GM12875 (cell line): ENCODE measurements at regions not wholly inside any gene's neighbourhood (a gene's known extent, or its start where the extent isn't known, plus 50 kb on each side); places are given as distances from the start of the nearest gene placed in this dataset.
"Not testable (repeated sequence)": the region's sequence is repeated elsewhere in the genome, so short reads cannot be mapped to it uniquely, and the experiment has no call there.

Experiments
- H3K4me3 ChIP-seq: one replicate; pipeline ENCODE4 v1.5.1; 2011; ENCODE audit warnings: low read depth, low read length, control low read depth
- CTCF ChIP-seq: IDR thresholded peaks from 2 replicates; pipeline ENCODE4 v1.5.1; 2011; ENCODE audit warnings: low read depth, mild to moderate bottlenecking, control low read depth, inconsistent platforms, low read length, moderate library complexity, borderline replicate concordance; ENCODE audit not compliant: insufficient read depth

- no peak for TF ChIP-seq CTCF
- no peak overlapping the region for H3K4me3 ChIP-seq
Measured at GRCh38 chr13:107600971-107601370, 614.4 kb downstream of the LIG4 start.

GRCh38 chr13:107596306-107596705 lies 619.0 kb downstream of the LIG4 start:
- H3K4me3 ChIP-seq, result not testable (repeated sequence)

DNA sequence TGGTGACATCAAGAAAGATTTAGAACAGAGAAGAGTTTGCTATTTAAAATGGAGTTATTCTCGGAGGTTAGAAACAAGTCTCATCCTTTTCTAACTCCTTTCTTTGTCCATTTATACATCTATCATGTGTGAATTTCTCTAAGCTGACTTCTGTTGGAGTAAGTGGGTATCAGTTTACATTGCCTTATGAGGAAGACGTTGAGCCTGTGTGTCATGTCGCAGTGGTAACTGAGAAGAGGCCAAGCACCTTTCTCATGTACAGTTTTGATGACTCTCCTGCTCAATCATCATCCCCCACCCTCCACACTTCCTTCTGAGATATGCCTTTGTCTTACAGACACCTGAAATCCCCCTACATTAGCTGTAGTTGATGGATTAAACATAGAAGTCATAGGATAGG lies 624.8 kb downstream of the LIG4 start:
- no peak overlapping the region for H3K4me3 ChIP-seq
- TF ChIP-seq CTCF, result no peak

DNA sequence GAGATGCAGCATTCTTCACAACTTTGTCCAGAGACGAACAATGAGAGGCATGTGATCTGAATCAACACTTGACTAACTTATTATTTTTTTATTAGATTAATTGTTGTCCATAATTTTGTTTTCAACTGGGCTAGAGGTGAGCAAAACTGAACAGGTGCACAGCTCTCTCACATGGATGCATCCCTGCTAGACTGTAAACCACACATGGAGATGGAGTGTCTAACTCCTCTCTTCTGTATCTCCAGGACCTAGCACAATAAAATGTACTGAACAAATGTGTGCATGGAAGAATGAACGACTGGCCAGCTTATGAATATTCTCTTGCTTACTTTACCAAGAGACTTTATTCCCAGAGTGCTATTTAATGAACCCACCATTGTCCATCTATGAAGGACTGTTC lies 627.7 kb downstream of the LIG4 start:
- no peak for TF ChIP-seq CTCF
- no peak overlapping the region for H3K4me3 ChIP-seq

DNA sequence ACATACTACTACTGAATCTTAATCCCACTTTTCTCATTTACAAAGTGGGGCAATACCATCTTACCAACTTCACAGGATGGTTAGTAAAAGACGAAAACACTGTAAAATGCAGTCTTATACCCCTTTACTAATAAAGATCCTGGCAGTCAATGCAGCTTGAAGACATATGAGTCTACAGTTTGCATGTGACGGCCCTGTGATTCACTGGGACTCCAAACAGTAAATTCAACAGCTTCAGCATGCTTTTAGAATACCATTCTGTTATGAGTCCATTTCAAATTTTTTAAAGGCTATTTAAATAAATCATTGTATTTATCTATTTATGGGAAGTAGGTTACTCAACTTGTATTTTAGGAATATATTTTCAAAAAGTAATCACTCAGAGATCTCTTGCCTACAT lies 629.1 kb downstream of the LIG4 start:
- TF ChIP-seq CTCF, result no peak
- no peak overlapping the region for H3K4me3 ChIP-seq

- no peak for TF ChIP-seq CTCF
- H3K4me3 ChIP-seq, result no peak overlapping the region
Measured at GRCh38 chr13:107585469-107586180, 629.7 kb downstream of the LIG4 start.

GRCh38 chr13:107582171-107582570 lies 633.2 kb downstream of the LIG4 start:
- H3K4me3 ChIP-seq, result no peak overlapping the region
- TF ChIP-seq CTCF, result no peak
